ENCODE measurements at regions not wholly inside any gene's neighbourhood (a gene's known extent, or its start where the extent isn't known, plus 50 kb on each side); places are given as distances from the start of the nearest gene placed in this dataset.

DNA sequence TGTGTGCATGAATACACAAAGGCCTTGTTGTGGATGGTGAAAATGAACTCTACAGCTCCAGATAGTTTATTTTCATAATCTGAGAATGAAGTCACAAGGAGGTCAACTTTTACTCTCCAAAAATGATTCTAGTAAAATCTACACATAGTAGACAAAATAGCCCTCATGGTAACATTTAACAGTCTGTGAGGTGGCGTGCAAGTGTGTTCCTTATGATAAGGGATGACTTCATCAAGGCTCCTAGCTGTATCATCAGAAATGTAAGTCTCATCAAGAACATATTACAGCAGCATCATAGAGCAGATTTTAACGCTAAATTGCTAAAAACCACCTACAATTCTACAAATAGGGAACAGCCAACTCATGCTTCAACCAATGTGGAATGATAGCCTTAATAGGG, 72.3 kb upstream of the RIOK3 start:
- Histone ChIP-seq H3K14ac (ENCODE audit: insufficient read depth, low read length) (no peak overlapping the region), H2AK5ac (ENCODE audit: insufficient read length, low read length) (no peak overlapping the region), H3K79me1 (ENCODE audit: insufficient read depth, low read depth, low read length, poor library complexity, severe bottlenecking) (no peaks in the 10 kb centered on the region), H3K9ac (ENCODE audit: extremely low read depth, insufficient read length, low read length) (no peak overlapping the region), H3K23ac (ENCODE audit: insufficient read length, low read depth, low read length) (no peak overlapping the region), H3K56ac (ENCODE audit: insufficient read length, low read depth, low read length) (no peak overlapping the region), H3K79me2 (ENCODE audit: insufficient read depth, low read length) (no peaks in the 10 kb centered on the region), H3K4me1 (ENCODE audit: insufficient read depth, low read length) (no peaks in the 10 kb centered on the region), H3K9me3 (ENCODE audit: control insufficient read depth, low read depth, low read length) (no peaks in the 10 kb centered on the region), H3K4ac (ENCODE audit: low read depth, low read length) (no peak overlapping the region), H4K91ac (ENCODE audit: insufficient read length, low read depth, low read length) (no peak overlapping the region), H3T11ph (ENCODE audit: low read length) (no peak overlapping the region), H3K18ac (ENCODE audit: insufficient read length, low read depth, low read length) (no peak overlapping the region), H2BK12ac (ENCODE audit: insufficient read length, low read depth, low read length) (no peak overlapping the region), H4K20me1 (ENCODE audit: control insufficient read depth, insufficient read depth, insufficient read length) (no peaks in the 10 kb centered on the region), H4K8ac (replicated peaks; ENCODE audit: insufficient read length, low read depth, low read length) (no peak overlapping the region), H4K5ac (ENCODE audit: insufficient read length, low read depth, low read length) (no peak overlapping the region), H2AFZ (ENCODE audit: low read length) (no peak overlapping the region), H2BK20ac (ENCODE audit: low read depth, low read length, poor library complexity, severe bottlenecking) (no peak overlapping the region), H2BK5ac (ENCODE audit: insufficient read length, low read length) (no peak overlapping the region), H3K27me3 (ENCODE audit: insufficient read depth, low read length) (no peaks in the 10 kb centered on the region), H3K4me2 (ENCODE audit: insufficient read depth, insufficient read length, low read length) (no peak overlapping the region), H3K27ac (ENCODE audit: insufficient read length, low read depth, low read length) (no peak overlapping the region), H2BK15ac (ENCODE audit: low read depth, low read length) (no peak overlapping the region), H2BK120ac (ENCODE audit: low read depth, low read length, poor library complexity, severe bottlenecking) (no peak overlapping the region), H3K23me2 (ENCODE audit: insufficient read length, low read depth, low read length, poor library complexity, severe bottlenecking) (no peaks in the 10 kb centered on the region)
- peaks cover 0 to 4% (median 1%) of the 10 kb centered on the region in 3 experiments; a peak in 4 of 7 replicates for H3K36me3 Mint-ChIP-seq (ENCODE audit: insufficient read depth in 1 of 3, low read depth in 3 of 3)
- no peak overlapping the region for H3K27ac Mint-ChIP-seq
- H3K9me3 Mint-ChIP-seq, result no peaks in the 10 kb centered on the region
- H3K4me1 Mint-ChIP-seq, result peaks cover 0 to 4% of the 10 kb centered on the region in 2 experiments; a peak in 2 of 4 replicates
- DNase-seq, result no peak
- no peaks in the 10 kb centered on the region for H3K27me3 Mint-ChIP-seq (ENCODE audit: low read depth)
- TF ChIP-seq, protein P1, sequence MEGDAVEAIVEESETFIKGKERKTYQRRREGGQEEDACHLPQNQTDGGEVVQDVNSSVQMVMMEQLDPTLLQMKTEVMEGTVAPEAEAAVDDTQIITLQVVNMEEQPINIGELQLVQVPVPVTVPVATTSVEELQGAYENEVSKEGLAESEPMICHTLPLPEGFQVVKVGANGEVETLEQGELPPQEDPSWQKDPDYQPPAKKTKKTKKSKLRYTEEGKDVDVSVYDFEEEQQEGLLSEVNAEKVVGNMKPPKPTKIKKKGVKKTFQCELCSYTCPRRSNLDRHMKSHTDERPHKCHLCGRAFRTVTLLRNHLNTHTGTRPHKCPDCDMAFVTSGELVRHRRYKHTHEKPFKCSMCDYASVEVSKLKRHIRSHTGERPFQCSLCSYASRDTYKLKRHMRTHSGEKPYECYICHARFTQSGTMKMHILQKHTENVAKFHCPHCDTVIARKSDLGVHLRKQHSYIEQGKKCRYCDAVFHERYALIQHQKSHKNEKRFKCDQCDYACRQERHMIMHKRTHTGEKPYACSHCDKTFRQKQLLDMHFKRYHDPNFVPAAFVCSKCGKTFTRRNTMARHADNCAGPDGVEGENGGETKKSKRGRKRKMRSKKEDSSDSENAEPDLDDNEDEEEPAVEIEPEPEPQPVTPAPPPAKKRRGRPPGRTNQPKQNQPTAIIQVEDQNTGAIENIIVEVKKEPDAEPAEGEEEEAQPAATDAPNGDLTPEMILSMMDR (conservative IDR thresholded peaks at IDR 0.05), result no peak
- WGBS (ENCODE audit: extremely low coverage, insufficient read length, low lambda C conversion rate), result no CpG with 5 or more reads among the region's 2 CpGs
- H3K4me3 Mint-ChIP-seq, result no peak overlapping the region
